Stimulated activated CD8-positive, alpha-beta memory T cell treated with anti-CD3 and anti-CD28 coated beads, Interleukin-15, amount 100 ng/mL, for 48 hours (primary cell): ENCODE measurements at regions not wholly inside any gene's neighbourhood (a gene's known extent, or its start where the extent isn't known, plus 50 kb on each side); places are given as distances from the start of the nearest gene placed in this dataset.
"Not testable (repeated sequence)": the region's sequence is repeated elsewhere in the genome, so short reads cannot be mapped to it uniquely, and the experiment has no call there.

ENCODE experiments used
- DNase-seq, 2 donors: peaks; one replicate each; pipeline ENCODE4 v3.0.0-alpha.2; 2020; ENCODE audit warnings: low read depth in 2 of 2

- DNase-seq, result no peak
These were observed 97.2 kb downstream of the KDR start for GRCh38 chr4:55028196-55028595.

DNA sequence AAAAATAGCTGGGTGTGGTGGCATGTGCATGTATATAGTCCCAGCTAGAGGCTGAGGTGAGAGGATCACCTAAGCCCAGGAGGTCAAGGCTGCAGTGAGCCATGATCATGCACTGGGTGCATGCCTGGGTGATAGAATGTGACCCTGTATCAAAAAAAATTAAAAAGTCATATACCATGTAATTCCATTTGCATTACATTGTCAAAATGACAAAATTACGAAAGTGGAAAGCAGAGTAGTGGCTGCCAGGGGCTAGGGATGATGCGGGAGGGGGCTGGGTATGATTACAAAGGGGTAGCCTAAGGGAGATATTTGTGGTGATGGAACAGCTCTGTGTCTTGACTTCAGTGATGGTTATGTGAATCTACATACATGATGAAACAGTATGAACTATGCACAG lies 97.8 kb downstream of the KDR start:
- DNase-seq, result no peak

- DNase-seq, result not testable (repeated sequence)
These were observed 99.9 kb downstream of the KDR start for GRCh38 chr4:55025456-55025855.

DNA sequence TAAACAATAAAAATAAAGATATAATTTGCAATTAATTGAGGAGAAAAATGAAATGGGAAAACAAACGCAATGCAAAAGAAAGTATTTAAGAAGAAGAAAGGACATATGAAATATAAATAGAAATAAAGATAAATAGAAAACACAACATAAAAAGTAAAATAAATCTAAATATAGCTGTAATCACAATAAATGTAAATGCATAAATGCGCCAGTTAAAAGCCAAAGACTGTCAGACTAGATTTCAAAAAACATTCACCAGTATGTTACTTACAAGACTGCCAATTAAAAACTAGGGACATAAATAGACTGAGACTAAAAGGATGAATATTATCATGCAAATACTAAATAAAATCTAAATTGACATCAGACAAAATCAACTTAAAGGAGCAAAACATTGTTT lies 102.4 kb downstream of the KDR start:
- no peak for DNase-seq

- DNase-seq, result no peak
These were observed 104.2 kb downstream of the KDR start for GRCh38 chr4:55021214-55021613.

GRCh38 chr4:55020131-55020530 lies 105.3 kb downstream of the KDR start:
- DNase-seq, result no peak

DNA sequence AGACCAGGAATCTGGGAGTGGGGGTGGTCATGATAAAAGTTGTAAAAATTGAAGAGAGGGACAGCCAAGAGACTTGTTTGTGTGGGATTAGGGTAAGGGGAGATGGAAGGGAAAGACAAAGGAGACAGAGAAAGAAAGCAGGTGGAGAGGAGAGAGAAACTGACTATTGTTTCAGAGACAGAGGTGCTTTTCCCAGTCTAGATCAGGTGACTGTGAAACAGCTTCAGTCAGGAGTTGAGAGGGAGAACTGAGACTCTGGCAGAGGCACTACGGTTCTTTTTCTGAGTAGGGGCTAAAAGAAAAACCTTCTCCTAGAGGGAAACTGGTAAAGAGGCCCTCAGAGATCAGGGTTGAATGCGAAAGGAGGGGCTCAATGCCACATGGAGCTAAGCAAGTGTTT lies 106.4 kb downstream of the KDR start:
- DNase-seq, result no peak

DNA sequence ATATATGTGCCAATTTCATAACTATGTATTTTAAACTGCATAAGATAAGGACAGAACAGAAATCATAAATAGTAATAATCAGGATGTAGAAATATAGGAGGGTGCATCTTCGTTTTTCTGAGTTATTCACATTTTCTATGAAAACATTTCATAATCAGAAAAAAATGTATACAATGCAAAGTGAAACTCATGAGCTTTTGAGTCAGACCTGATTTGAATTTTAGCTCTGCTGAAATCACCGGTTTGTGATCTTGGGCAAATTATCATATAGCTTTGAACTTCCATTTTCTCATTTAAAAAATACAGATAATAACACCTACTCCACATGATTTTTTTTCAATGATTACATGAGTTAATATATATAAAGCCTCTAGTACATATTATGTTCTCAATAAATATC lies 106.9 kb downstream of the KDR start:
- DNase-seq, result no peak

GRCh38 chr4:55017406-55017805 lies 108.0 kb downstream of the KDR start:
- DNase-seq, result no peak

DNA sequence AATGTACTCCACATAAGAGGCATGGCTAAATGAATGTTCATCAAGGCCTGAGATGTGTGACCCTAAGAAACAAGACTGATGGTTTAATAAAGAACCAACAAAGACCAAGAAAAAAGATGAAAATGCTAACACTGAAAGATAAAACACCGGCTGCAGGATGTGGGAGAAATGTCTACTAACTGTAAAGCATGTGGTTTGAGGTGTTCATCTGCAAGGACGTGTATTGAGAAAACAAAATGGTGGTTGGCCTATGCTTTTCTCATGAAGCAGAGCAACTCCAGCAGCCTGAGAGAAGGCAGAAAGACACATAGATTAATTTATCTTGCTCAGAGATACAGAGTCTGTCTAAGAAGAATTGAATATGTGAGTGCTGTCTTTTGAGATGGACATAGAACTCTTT lies 109.3 kb downstream of the KDR start:
- DNase-seq, result no peak

DNA sequence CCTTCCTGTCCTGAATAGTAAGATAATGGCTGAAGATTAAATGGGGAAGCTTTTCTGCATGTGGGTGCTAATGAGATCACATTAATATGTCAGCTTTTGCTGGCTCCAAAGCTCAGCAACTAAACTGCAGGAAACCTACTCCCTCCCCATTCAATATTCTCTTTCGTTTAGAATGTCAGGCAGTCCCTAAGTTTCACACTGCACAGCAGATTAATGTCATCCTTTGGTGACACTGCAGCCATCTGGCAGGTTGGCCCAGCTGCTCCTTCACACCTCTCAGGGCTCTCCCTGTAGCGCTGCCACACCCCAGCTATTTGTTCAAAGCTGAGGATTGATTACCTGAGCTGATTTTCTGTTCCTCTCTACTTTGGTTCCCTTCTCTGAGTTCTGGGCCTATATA lies 110.5 kb downstream of the KDR start:
- DNase-seq, result no peak

GRCh38 chr4:55013431-55013955 lies 111.9 kb downstream of the KDR start:
- DNase-seq, result no peak

DNA sequence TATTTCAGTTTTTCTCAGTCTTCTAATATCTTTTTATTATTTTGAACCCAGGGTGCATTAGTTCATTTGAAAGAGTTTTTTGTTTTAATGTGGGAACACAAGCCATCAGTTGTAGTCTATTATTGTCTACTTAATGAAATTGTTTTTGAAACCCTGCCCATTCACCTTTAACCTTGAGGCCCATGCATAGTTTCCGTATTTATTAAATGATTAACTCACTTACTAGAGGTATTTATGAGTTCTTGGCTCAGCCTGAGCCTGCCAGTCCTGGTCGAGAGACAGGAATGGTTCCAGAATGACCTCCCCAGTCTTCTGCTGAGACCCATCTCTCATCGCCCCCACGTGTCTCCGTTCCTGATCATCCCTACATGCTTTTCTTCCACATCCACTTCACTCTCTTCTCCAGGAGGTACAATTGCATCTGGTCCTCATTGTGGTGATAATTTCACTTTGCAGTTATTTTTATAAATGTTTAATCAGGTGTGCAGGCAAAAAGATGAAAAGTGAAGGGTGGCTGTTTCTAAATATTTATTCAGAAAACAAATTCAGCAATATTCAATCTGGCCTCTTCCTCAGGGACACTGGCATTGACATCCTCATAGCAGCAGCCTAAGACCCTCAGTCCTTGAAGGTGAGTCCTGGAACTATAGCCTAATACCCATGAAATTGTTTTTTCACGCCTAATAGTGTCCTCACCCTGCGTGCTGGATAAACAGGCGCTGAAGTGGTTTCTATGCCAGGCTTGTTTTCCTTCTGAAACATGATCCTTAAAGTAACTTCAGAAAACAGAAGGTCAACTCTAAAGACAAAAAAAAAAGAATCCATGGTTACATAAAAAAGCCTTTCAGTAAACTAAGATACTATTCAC lies 112.8 kb downstream of the KDR start:
- DNase-seq, result no peak

DNA sequence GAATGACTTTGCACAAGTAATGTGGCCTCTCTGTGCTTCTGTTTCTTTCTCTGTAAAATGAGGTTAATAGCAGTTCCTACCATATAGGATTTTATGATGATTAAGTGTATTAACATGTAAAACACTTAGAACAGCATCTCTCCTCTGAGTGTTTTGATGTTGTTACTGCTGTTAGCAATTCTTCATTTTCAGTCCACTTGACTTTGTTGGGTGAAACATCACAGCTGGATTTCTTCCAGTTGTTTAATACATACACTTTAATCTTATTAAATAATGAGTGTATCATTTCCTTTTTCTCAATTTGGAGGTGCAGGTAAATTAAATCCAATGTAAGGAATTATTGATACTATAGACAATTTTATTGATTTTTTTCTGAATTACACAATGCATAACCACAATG lies 113.6 kb downstream of the KDR start:
- no peak for DNase-seq

- DNase-seq, result no peak
These were observed 114.8 kb downstream of the KDR start for GRCh38 chr4:55010550-55010949.

DNA sequence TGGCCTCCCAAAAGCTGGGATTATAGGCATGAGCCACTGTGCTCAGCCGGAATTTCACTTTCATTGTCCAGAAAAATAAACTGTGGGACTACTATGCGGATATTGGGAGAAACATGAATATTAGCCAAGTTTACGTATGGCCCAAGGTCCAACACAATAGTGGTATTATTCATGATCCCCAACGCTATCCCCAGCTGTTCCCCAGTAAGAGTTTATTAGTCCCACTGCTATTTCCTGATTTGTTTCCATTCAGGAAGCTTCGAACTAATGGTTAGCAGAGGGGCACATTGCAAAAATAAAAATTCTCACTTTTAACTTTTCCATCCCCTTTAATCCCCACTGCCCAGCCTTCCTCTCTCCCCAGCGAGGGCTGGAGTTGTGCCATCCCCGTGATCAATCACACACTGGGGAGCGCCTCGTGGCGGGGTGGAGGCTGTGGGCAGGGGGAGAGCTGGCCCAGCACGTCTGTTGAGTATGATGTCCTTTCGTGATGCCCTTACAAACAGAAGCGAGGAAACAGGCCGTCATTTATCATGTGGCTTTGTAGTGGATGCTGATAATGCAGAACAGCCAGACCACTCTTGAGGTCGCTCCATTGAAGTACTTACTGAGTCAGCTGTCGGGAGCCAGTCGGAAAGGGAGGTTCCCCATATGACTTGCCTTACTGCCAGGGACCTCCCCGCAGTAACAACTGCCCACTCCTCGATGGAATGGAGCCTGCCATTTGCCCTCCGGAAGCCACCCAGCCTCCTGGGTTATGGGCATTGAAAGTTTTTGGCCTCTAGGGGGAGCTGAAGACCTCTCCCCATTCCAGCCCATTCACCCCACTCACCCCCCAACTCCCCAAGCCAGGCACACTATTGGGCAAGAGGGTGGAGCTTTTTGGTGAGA lies 117.0 kb downstream of the KDR start:
- no peak for DNase-seq

- no peak for DNase-seq
These were observed 119.5 kb downstream of the KDR start for GRCh38 chr4:55005910-55006309.

DNA sequence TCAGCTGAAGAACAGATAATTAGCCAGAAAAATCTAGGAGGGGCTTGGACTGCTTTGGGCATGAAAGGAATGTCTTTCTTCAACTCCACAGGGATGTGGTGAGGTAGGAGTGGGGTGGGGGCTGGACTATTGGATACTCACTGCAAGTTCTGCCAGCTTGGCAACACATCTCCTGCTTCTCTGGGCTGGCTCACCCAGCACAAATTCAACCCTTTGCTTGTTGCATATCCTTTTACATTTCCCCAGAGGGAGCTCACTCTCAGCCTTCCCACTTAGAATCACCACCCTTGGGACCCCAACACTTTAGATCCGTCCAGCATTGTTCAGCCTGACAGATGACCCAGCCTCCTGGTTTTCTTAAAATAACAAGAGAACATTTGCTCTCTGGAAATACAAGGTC lies 120.6 kb downstream of the KDR start:
- DNase-seq, result no peak

DNA sequence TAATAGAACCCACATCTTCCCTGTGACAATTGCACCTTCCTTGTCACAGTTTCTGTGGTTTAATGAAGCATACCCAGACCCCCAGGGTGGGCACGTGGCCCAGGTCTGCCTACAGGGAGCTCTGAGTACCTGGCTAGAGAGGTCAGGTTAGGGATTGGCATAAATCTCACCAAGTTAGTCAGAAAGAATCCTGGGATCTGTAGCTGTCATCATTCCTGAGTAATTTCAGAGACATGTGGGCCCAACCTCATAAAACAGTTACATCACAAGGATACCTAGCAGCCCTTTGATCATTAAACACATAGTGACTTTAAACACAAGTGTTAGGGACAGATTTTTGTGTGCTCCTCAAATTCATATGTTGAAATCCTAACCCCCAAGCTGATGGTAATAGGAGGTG lies 123.0 kb downstream of the KDR start:
- DNase-seq, result no peak

- no peak for DNase-seq
These were observed 123.9 kb downstream of the KDR start for GRCh38 chr4:55001538-55001937.

- DNase-seq, result no peak
These were observed 126.4 kb downstream of the KDR start for GRCh38 chr4:54999003-54999402.

- DNase-seq, result not testable (repeated sequence)
These were observed 131.8 kb downstream of the KDR start for GRCh38 chr4:54993473-54994026.
